ENCODE measurements at regions not wholly inside any gene's neighbourhood (a gene's known extent, or its start where the extent isn't known, plus 50 kb on each side); places are given as distances from the start of the nearest gene placed in this dataset.

DNA sequence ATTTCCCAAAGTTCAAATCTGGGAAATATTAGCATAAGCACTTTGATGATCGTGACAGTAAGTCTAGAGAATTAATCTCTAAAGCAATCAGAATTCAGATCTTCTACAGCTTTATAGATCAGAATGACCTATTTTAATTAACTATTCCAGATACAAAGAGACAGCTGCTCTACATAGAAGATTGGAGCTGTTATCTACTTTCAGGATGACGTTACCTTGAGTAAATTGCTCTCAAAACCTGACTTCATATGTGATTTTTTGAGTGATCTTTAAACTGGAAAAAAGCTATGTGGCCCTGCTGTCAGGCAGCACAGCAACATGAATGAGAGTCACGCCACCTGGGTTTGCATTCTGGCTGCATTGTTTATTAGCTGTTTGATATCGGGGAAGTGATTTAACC lies 259.9 kb upstream of the CDH6 start:
- no peak overlapping the region for H3K4me3 ChIP-seq (replicated peaks; ENCODE audit: low read depth, low read length)
- TF ChIP-seq, protein P1, sequence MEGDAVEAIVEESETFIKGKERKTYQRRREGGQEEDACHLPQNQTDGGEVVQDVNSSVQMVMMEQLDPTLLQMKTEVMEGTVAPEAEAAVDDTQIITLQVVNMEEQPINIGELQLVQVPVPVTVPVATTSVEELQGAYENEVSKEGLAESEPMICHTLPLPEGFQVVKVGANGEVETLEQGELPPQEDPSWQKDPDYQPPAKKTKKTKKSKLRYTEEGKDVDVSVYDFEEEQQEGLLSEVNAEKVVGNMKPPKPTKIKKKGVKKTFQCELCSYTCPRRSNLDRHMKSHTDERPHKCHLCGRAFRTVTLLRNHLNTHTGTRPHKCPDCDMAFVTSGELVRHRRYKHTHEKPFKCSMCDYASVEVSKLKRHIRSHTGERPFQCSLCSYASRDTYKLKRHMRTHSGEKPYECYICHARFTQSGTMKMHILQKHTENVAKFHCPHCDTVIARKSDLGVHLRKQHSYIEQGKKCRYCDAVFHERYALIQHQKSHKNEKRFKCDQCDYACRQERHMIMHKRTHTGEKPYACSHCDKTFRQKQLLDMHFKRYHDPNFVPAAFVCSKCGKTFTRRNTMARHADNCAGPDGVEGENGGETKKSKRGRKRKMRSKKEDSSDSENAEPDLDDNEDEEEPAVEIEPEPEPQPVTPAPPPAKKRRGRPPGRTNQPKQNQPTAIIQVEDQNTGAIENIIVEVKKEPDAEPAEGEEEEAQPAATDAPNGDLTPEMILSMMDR (IDR thresholded peaks at IDR 0.05; ENCODE audit: low read length, missing control alignments) = no peak

DNA sequence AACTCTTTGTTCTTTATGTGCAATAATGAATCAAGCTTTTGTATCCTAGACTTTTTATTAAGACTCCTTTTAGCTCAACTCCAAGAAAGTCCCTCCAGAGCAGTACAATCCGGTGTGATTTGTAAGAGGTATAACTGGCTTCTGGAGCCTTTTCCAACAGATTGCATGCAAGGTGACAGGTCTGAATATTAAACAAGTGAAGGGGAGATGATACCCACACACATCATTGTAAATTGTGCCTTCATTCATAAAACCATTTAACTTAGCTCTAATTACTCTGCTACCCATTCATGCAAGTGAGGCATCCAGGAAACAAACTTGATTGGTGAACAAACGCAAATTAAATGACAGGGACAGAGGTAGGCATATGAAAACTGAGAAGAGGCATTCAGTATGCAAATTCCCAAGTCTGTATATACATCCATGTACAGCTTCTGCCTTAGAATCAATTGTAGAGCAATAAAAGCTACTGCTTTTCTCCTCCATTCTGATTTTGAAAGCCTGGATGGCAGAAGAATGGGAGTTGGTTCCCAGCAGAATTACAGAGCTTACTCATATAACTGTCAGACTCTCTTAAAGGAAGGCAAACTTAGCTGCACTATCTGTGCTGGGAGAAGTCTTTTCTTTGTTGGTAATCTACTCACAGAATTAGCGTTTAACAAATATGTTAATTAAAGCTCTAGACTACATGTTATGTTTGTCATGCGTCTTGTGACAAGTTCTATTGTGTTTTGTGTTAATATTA lies 261.0 kb upstream of the CDH6 start:
- no peak overlapping the region for H3K4me3 ChIP-seq (replicated peaks; ENCODE audit: low read depth, low read length)
- TF ChIP-seq, protein P1 (IDR thresholded peaks at IDR 0.05; ENCODE audit: low read length, missing control alignments) = no peak
- no peak for DNase-seq (ENCODE audit: low read depth)

More for the DNA sequence above, 259.9 kb upstream of the CDH6 start:
- no peak for DNase-seq (ENCODE audit: low read depth)

DNA sequence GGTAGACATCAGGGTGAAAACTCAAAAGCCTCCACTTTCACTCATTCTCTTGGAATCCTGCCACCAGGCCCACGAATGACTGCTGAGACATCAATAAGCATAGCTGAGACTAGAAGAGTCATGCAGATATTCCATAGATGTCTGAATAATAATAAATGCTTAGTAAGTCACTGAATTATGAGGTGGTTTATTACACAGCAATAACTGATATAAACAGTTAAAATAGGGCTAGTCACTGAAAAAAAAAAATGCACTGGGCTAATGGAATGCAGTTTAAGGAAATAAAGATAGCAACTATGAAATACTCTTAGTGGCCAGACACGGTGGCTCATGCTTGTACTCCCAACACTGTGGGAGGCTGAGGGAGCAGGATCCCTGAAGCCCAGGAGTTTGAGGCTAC lies 262.8 kb upstream of the CDH6 start:
- DNase-seq (ENCODE audit: low read depth) = no peak
- TF ChIP-seq, protein P1 (IDR thresholded peaks at IDR 0.05; ENCODE audit: low read length, missing control alignments) = no peak
- H3K4me3 ChIP-seq (replicated peaks; ENCODE audit: low read depth, low read length) = no peak overlapping the region

DNA sequence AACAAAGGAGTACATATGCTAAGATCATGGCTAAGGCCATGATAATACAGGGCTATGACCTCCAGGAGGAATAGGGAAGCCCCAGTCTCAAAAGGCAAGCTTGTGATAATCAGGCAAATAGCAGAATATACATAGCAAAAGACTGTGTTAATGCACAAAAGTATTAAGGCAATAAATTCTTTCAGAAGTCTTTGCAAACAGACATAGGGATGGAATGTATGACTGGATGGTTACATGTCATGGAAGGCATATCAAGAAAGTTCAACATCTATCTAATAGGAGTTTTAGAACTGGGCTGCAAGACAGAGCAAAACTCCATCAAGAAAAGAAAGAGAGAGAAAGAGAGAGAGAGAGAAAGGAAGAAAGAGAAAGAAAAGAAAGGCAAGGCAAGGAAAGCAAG lies 264.5 kb upstream of the CDH6 start:
- TF ChIP-seq, protein P1 (IDR thresholded peaks at IDR 0.05; ENCODE audit: low read length, missing control alignments) = no peak
- DNase-seq (ENCODE audit: low read depth) = no peak
- no peak overlapping the region for H3K4me3 ChIP-seq (replicated peaks; ENCODE audit: low read depth, low read length)

DNA sequence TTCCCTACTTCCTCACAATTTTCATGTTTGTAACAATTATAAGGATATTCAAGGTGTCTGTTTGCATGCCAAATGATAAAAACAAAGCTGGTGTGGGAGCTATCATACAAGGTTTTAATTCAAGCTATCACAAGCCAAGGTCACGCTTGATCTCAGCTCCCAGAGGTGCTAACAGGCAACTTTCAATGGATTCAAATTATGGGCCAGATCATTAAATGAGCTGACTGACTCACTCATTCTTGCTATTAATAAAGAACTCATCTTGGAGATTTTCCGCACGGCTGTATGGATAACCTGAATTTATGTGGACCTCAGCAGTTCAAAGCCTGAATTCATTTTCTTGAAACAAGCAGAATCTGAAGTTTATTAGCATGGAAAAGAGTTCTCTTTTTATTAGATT lies 267.3 kb upstream of the CDH6 start:
- no peak overlapping the region for H3K4me3 ChIP-seq (replicated peaks; ENCODE audit: low read depth, low read length)
- TF ChIP-seq, protein P1 (IDR thresholded peaks at IDR 0.05; ENCODE audit: low read length, missing control alignments) = no peak

DNA sequence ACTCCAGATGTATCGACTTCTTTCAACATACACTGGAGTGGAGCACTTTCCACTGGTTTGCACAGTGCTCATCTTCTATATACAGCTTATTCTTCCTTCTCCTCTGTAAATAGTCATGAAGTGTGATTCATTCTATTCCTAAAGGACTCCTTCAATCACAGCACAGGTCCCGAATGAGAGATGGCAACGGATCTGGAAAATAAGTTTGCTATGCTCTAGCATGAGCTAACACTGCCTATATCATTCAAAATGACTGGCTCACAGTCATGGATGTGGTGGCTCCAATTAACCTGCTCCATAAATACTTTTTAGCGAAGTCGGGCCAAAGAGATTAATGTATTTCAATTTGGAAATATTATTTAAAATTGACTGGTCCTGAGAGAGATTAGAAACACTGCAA lies 272.1 kb upstream of the CDH6 start:
- no peak overlapping the region for H3K4me3 ChIP-seq (replicated peaks; ENCODE audit: low read depth, low read length)
- TF ChIP-seq, protein P1 (IDR thresholded peaks at IDR 0.05; ENCODE audit: low read length, missing control alignments) = no peak

More for the DNA sequence above, 267.3 kb upstream of the CDH6 start:
- no peak for DNase-seq (ENCODE audit: low read depth)

DNA sequence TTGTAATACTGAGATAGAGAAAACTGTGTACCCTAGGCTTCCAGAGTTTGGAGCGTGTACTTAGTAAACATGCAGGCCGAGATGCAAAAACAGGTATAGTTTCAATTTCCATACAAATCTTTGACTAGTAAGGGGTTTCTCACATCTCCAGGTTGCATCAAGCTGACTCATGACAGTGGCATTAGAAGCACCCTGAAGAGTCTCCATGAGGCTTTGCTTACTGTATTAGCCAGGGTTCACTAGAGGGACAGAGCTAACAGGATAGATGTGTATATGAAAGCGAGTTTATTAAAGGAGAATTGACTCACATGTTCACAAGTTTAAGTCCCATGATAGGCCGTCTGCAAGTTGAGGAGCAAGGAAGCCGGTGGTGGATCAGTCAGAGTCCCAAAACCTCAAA lies 275.3 kb upstream of the CDH6 start:
- no peak overlapping the region for H3K4me3 ChIP-seq (replicated peaks; ENCODE audit: low read depth, low read length)
- TF ChIP-seq, protein P1 (IDR thresholded peaks at IDR 0.05; ENCODE audit: low read length, missing control alignments) = no peak

More for the DNA sequence above, 272.1 kb upstream of the CDH6 start:
- no peak for DNase-seq (ENCODE audit: low read depth)

More for the DNA sequence above, 275.3 kb upstream of the CDH6 start:
- no peak for DNase-seq (ENCODE audit: low read depth)

Data from fibroblast of pulmonary artery (primary cell).